Mesendoderm (in vitro differentiated cells): ENCODE measurements at regions not wholly inside any gene's neighbourhood (a gene's known extent, or its start where the extent isn't known, plus 50 kb on each side); places are given as distances from the start of the nearest gene placed in this dataset. TPM values are rescaled to one million over a fixed set of nuclear protein-coding genes. Genes with fewer than 3 reads are reported as not detected.

Experiments used
- DNase-seq: peaks from one replicate; pipeline ENCODE4 v3.0.0; 2013
- H2AK5ac ChIP-seq: 2 replicates; pipeline ENCODE4 v1.6.1; 2013; ENCODE audit warnings: low read length, inconsistent platforms
- H2BK120ac ChIP-seq: 2 replicates; pipeline ENCODE4 v1.6.1; 2013; ENCODE audit warnings: low read depth, mild to moderate bottlenecking, low read length, moderate library complexity, mixed read lengths
- H2BK15ac ChIP-seq: replicated peaks from 2 replicates; pipeline ENCODE4 v1.6.1; 2013; ENCODE audit warnings: low read depth, mild to moderate bottlenecking, moderate library complexity
- H2BK5ac ChIP-seq: 2 replicates; pipeline ENCODE4 v1.6.1; 2013; ENCODE audit warnings: low read length, inconsistent platforms
- H3K18ac ChIP-seq: 2 replicates; pipeline ENCODE4 v1.6.1; 2013; ENCODE audit warnings: mild to moderate bottlenecking, low read length, mixed read lengths
- H3K23ac ChIP-seq: one replicate; pipeline ENCODE4 v1.6.1; 2013; ENCODE audit warnings: low read length
- H3K27ac ChIP-seq: 2 replicates; pipeline ENCODE4 v1.5.1; 2013; ENCODE audit warnings: low read depth, mild to moderate bottlenecking, inconsistent platforms, low read length, moderate library complexity
- H3K27me3 ChIP-seq: 2 replicates; pipeline ENCODE4 v1.6.1; 2013; ENCODE audit warnings: low read length, control low read depth, mild to moderate bottlenecking, inconsistent platforms; ENCODE audit not compliant: insufficient read depth, poor library complexity
- H3K36me3 ChIP-seq: 2 replicates; pipeline ENCODE4 v1.6.1; 2013; ENCODE audit warnings: low read length, inconsistent platforms; ENCODE audit not compliant: control insufficient read depth, insufficient read depth
- H3K4ac ChIP-seq: one replicate; pipeline ENCODE4 v1.6.1; 2013; ENCODE audit warnings: low read depth, mild to moderate bottlenecking, low read length, moderate library complexity
- H3K4me1 ChIP-seq: 2 replicates; pipeline ENCODE4 v1.6.1; 2013; ENCODE audit warnings: low read depth, low read length, inconsistent platforms; ENCODE audit not compliant: control insufficient read depth
- H3K4me2 ChIP-seq: 2 replicates; pipeline ENCODE4 v1.6.1; 2013; ENCODE audit warnings: low read length
- H3K4me3 ChIP-seq: 2 replicates; pipeline ENCODE4 v1.5.1; 2013; ENCODE audit warnings: mild to moderate bottlenecking, low read length
- H3K56ac ChIP-seq: one replicate; pipeline ENCODE4 v1.6.1; 2013; ENCODE audit warnings: low read length
- H3K79me1 ChIP-seq: 2 replicates; pipeline ENCODE4 v1.6.1; 2013; ENCODE audit warnings: low read length, inconsistent platforms
- H3K79me2 ChIP-seq: 2 replicates; pipeline ENCODE4 v1.6.1; 2013; ENCODE audit warnings: mild to moderate bottlenecking, low read length; ENCODE audit not compliant: control insufficient read depth, insufficient read depth
- H3K9ac ChIP-seq: 2 replicates; pipeline ENCODE4 v1.6.1; 2013; ENCODE audit warnings: low read length, inconsistent platforms
- H4K5ac ChIP-seq: one replicate; pipeline ENCODE4 v1.6.1; 2013; ENCODE audit warnings: low read length
- H4K8ac ChIP-seq: one replicate; pipeline ENCODE4 v1.6.1; 2013; ENCODE audit warnings: low read depth, mild to moderate bottlenecking, control low read depth, low read length, moderate library complexity
- WGBS: extraction: QIAGEN DNeasy Blood & Tissue Kit; methylation state at CpG from one replicate; pipeline ENCODE4 v1.1.7; 2013; ENCODE audit warnings: low lambda C conversion rate, missing lambda C conversion rate; ENCODE audit not compliant: insufficient coverage; ENCODE audit errors: extremely low coverage; 5-methylcytosine and 5-hydroxymethylcytosine counted together
- small RNA-seq: library from polyadenylated mRNA; stranded (forward); fragments of <200 nt; extraction: miRNeasy Mini kit (QIAGEN cat#:217004); gene quantifications from one replicate; pipeline ENCODE3, GENCODE V24; 2013; ENCODE audit not compliant: insufficient read depth

DNA sequence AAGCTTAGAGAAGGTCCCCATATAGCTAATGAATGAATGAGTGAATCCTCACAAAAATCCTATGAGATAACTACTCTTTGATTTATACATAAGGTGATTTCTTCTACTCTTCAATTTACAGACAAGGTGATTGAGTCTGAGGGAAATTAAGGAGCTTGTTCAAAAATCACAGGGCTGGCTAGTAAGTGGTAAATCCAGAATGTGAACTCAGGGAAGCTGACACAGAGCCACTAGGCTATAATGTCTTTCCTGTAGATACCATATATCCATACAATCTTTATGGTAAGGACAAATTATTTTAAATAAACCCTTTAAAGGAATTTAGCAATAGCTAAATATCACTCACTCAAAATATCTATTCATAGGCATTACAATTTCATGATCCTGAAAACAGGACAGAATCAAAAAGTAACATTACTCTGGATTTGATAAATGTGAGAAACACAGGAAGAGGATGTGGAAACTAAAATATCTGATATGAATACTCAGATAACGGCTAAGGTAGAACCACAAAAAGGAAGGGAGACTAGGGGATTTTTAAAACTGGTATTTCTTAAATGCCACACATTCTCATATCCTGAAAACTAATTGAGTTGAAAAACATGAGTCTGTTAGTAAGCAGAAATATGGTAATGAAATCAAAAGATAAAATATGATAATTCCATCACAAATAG lies 108.2 kb downstream of the NBPF12 start:
- no CpG with 5 or more reads among the region's 1 CpG for WGBS
- Histone ChIP-seq H3K4me1 (no peaks in the 10 kb centered on the region), H3K4ac (no peak overlapping the region), H3K9ac (no peak overlapping the region), H3K23ac (no peak overlapping the region), H3K4me3 (no peak overlapping the region), H2BK5ac (no peak overlapping the region), H2BK120ac (no peak overlapping the region), H3K4me2 (no peak overlapping the region), H3K18ac (no peak overlapping the region), H4K5ac (no peak overlapping the region), H2BK15ac (no peak overlapping the region), H3K27ac (no peak overlapping the region), H3K56ac (no peak overlapping the region), H3K79me1 (no peaks in the 10 kb centered on the region), H3K36me3 (no peaks in the 10 kb centered on the region), H4K8ac (no peak overlapping the region), H2AK5ac (no peak overlapping the region), H3K79me2 (no peaks in the 10 kb centered on the region), H3K27me3 (no peaks in the 10 kb centered on the region)
- DNase-seq = no peak

Small RNA genes lying in the stretch of these regions (small RNA-seq; reads per million reads assigned to genes)
- gene RNU1-151P = not detected
